Activated B cell treated with CpG ODN at 0.5 μM for 24 hours (primary cell): ENCODE measurements at regions not wholly inside any gene's neighbourhood (a gene's known extent, or its start where the extent isn't known, plus 50 kb on each side); places are given as distances from the start of the nearest gene placed in this dataset.

Experiments
- ATAC-seq: fragments of 200-7000 bp; cut with Tn5 transposase; one replicate; pipeline ENCODE4 v1.10.0; 2021; ENCODE audit warnings: low read depth, mild to moderate bottlenecking, moderate library complexity
- CTCF ChIA-PET: fragments of 350-600 bp; sonication (Branson Sonifier 250); formaldehyde crosslinking; loops from one replicate; lab custom pipeline; 2021; ENCODE audit warnings: antibody characterized with exemption; lab: Charles Lee
- POLR2A ChIA-PET: fragments of 350-600 bp; sonication (Branson Sonifier 250); formaldehyde crosslinking; loops from one replicate; lab custom pipeline; 2021; ENCODE audit warnings: antibody characterized with exemption; lab: Charles Lee
- DNase-seq: peaks from one replicate; pipeline ENCODE4 v3.0.0; 2022
- H3K27ac Mint-ChIP-seq: one replicate; pipeline ENCODE4 v1.8.0; 2020; ENCODE audit warnings: mixed read lengths
- H3K27me3 Mint-ChIP-seq: one replicate; pipeline ENCODE4 v1.8.0; 2021; ENCODE audit warnings: mixed read lengths
- H3K36me3 Mint-ChIP-seq: one replicate; pipeline ENCODE4 v1.8.0; 2021; ENCODE audit warnings: low read depth, mixed read lengths
- H3K4me1 Mint-ChIP-seq: one replicate; pipeline ENCODE4 v1.8.0; 2021; ENCODE audit warnings: mixed read lengths
- H3K4me3 Mint-ChIP-seq: one replicate; pipeline ENCODE4 v1.8.0; 2020; ENCODE audit warnings: mild to moderate bottlenecking, mixed read lengths
- H3K9me3 Mint-ChIP-seq: one replicate; pipeline ENCODE4 v1.8.0; 2020; ENCODE audit warnings: mixed read lengths
- intact Hi-C: fragments of 100-400 bp; cut with micrococcal nuclease; formaldehyde crosslinking; loops from one replicate; pipeline ENCODE4 v1.15.1; 2024
- TF ChIP-seq, protein P1 (sequence below): fragments of 200-600 bp; IDR thresholded peaks from one replicate; pipeline ENCODE4 v1.8.0; 2022; ENCODE audit warnings: antibody characterized with exemption, mild to moderate bottlenecking

GRCh38 chr2:180449171-180449915 is 442.2 kb upstream of the CWC22 start:
- Mint-ChIP-seq H3K4me1 (no peaks in the 10 kb centered on the region), H3K4me3 (no peak overlapping the region), H3K9me3 (peaks cover 2% of the 10 kb centered on the region), H3K36me3 (no peaks in the 10 kb centered on the region), H3K27ac (no peak overlapping the region), H3K27me3 (no peaks in the 10 kb centered on the region)
- TF ChIP-seq, protein P1, sequence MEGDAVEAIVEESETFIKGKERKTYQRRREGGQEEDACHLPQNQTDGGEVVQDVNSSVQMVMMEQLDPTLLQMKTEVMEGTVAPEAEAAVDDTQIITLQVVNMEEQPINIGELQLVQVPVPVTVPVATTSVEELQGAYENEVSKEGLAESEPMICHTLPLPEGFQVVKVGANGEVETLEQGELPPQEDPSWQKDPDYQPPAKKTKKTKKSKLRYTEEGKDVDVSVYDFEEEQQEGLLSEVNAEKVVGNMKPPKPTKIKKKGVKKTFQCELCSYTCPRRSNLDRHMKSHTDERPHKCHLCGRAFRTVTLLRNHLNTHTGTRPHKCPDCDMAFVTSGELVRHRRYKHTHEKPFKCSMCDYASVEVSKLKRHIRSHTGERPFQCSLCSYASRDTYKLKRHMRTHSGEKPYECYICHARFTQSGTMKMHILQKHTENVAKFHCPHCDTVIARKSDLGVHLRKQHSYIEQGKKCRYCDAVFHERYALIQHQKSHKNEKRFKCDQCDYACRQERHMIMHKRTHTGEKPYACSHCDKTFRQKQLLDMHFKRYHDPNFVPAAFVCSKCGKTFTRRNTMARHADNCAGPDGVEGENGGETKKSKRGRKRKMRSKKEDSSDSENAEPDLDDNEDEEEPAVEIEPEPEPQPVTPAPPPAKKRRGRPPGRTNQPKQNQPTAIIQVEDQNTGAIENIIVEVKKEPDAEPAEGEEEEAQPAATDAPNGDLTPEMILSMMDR, result no peak
- intact Hi-C loops, result no loop called here
- ATAC-seq, result no peak
- ChIA-PET CTCF (no interaction called here), POLR2A (no interaction called here)
- no peak for DNase-seq

DNA sequence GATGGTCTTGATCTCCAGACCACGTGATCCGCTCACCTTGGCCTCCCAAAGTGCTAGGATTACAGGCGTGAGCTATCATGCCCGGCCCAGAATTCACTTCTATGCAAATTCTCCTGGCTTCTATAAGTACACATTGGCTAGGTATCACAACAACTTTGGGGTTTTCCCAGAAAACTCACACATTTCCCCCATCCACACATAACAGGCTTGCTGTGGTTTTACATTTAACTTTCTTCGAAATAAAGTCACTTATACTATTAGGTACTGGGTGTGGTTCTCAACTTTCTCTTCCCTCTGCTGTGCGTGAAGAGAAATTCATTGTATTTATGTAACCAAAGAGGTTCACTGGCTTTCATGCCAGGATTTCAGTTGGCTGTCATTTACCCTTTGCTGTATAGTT is 439.4 kb upstream of the CWC22 start:
- no peak overlapping the region for H3K4me3 Mint-ChIP-seq
- ATAC-seq (peak; percentile 7), DNase-seq (no peak)
- POLR2A ChIA-PET, result no interaction called here
- TF ChIP-seq, protein P1, result no peak
- H3K36me3 Mint-ChIP-seq, result no peaks in the 10 kb centered on the region
- intact Hi-C loops, result no loop called here
- H3K27ac Mint-ChIP-seq, result no peak overlapping the region
- no peaks in the 10 kb centered on the region for H3K27me3 Mint-ChIP-seq
- peaks cover 2% of the 10 kb centered on the region for H3K9me3 Mint-ChIP-seq
- no peaks in the 10 kb centered on the region for H3K4me1 Mint-ChIP-seq
- CTCF ChIA-PET, result no interaction called here

DNA sequence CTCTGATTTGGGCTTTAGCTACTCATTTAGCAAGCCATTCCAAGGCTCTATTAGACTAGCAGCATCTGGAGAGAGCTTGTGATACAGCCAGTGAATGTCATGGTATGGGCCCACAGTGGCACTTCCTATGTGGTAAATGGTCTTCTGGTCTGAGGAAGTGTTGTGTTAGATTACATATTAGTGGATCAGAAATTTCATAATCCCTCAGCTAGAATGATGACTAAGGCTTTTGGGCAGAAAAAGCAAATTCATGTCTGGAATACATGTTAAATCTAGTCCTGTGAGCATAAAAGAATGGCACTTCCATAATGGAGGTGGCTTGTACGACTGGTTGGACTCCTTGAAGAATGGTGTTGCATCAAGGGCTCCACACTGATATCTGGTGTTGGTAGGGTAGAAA is 436.8 kb upstream of the CWC22 start:
- POLR2A ChIA-PET, result no interaction called here
- Mint-ChIP-seq H3K27me3 (no peaks in the 10 kb centered on the region), H3K9me3 (peaks cover 2% of the 10 kb centered on the region), H3K27ac (no peak overlapping the region), H3K4me3 (no peak overlapping the region), H3K36me3 (no peaks in the 10 kb centered on the region), H3K4me1 (no peaks in the 10 kb centered on the region)
- ATAC-seq (no peak), DNase-seq (no peak)
- intact Hi-C loops, result no loop called here
- TF ChIP-seq, protein P1, result no peak
- CTCF ChIA-PET, result no interaction called here

DNA sequence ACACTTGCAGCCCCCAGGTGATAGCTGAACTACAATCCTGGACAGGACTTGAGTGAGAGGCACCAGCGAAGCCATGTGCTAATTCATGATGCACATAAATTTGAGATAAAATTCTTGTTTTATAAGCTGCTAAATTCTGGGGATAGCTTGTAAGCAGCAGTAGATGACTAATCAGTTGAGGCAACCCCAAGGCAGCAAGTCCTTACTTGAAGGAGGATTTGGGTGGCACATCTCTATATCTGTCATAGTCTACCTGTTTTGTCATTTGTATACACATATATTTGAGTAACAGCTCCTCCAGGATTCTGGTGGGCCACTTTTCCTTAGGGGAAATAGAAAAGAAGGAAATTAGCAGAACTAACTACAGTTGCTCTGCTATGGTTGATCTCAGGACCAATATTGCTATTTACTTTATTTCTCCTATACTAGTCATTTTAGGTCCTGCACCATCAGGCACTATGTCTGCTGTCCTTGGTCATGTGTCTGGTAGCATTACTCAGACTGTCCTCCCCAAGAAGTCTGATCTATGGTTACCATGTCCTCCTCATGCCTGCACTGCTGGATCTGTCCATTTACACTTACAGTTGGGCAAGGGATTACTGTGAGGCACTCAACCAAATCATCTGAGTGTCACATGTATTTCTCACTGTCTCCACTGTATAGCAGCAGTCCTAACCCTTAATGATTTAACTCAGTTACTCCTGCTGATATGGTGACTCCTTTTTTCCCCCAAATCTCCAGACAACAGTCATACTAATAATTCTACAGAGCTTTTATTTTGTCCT is 436.0 kb upstream of the CWC22 start:
- ATAC-seq (no peak), DNase-seq (no peak)
- no peaks in the 10 kb centered on the region for H3K27me3 Mint-ChIP-seq
- ChIA-PET CTCF (no interaction called here), POLR2A (no interaction called here)
- no peaks in the 10 kb centered on the region for H3K36me3 Mint-ChIP-seq
- no peak overlapping the region for H3K4me3 Mint-ChIP-seq
- peaks cover 2% of the 10 kb centered on the region for H3K9me3 Mint-ChIP-seq
- H3K4me1 Mint-ChIP-seq, result no peaks in the 10 kb centered on the region
- no peak overlapping the region for H3K27ac Mint-ChIP-seq
- intact Hi-C loops, result no loop called here
- TF ChIP-seq, protein P1, result no peak

GRCh38 chr2:180419212-180419611 is 412.1 kb upstream of the CWC22 start:
- intact Hi-C loops, result no loop called here
- Mint-ChIP-seq H3K9me3 (peaks cover 5% of the 10 kb centered on the region), H3K36me3 (no peaks in the 10 kb centered on the region), H3K4me1 (no peaks in the 10 kb centered on the region), H3K27me3 (no peaks in the 10 kb centered on the region), H3K27ac (no peak overlapping the region), H3K4me3 (no peak overlapping the region)
- POLR2A ChIA-PET, result no interaction called here
- CTCF ChIA-PET, result no interaction called here
- TF ChIP-seq, protein P1, result no peak
- ATAC-seq (no peak), DNase-seq (no peak)
